ENCODE measurements at regions not wholly inside any gene's neighbourhood (a gene's known extent, or its start where the extent isn't known, plus 50 kb on each side); places are given as distances from the start of the nearest gene placed in this dataset.

DNA sequence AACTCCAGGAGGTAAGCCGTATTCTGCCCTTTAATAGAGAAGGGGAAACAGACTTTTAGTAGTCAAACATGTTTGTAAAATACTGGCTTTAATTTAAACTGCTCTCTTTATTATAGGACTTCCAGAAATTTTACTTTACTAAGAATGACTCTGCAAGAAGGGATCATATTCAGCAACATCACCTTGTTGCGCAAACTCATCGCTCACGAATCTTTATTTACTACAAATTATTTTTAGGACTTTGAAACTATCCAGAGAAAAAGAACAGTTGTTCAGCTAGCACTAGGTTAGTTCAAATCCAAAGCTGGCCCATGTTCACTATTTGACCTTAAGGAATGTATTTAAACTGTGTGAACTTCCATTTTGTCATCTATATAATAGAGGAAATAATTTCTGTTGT, 498.3 kb upstream of the TENM4 start:
- ChIA-PET CTCF (ENCODE audit: partially characterized antibody) (interaction anchor here (1.0 kb wide), 1 partner anchor 9 kb away, joined by 3 read pairs; no protein-coding TSS in a partner anchor), POLR2A (ENCODE audit: partially characterized antibody) (no interaction called here)
- no peak overlapping the region for H2BK15ac ChIP-seq (ENCODE audit: low read length)
- H3K4me1 ChIP-seq (replicated peaks in 1 of 4; ENCODE audit: control insufficient read depth in 3 of 4, insufficient read depth in 4 of 4, low read length in 3 of 4): peaks cover 0 to 5% (median 1%) of the 10 kb centered on the region in 4 experiments; a peak in 2 of 7 replicates
- H2BK20ac ChIP-seq (ENCODE audit: low read length): no peak overlapping the region
- no peaks in the 10 kb centered on the region for H3K9me3 ChIP-seq (ENCODE audit: insufficient read depth in 2 of 2, low read depth in 1 of 2, low read length in 1 of 2)
- no peak overlapping the region for H2AFZ ChIP-seq (ENCODE audit: low read length)
- no peak overlapping the region for H3K27ac ChIP-seq (ENCODE audit: low read depth, low read length)
- no peak overlapping the region for H3K23ac ChIP-seq (ENCODE audit: insufficient read length)
- no peak overlapping the region for H3K14ac ChIP-seq (ENCODE audit: insufficient read length)
- no peak overlapping the region for H2BK120ac ChIP-seq (replicated peaks; ENCODE audit: low read depth, low read length)
- no peak overlapping the region for H3K56ac ChIP-seq (replicated peaks; ENCODE audit: insufficient read length, low read depth, low read length)
- H3K36me3 ChIP-seq (ENCODE audit: control insufficient read depth in 2 of 4, insufficient read depth in 4 of 4, low read length in 3 of 4): no peaks in the 10 kb centered on the region
- H2BK5ac ChIP-seq (ENCODE audit: low read depth, low read length): no peak overlapping the region
- no peak overlapping the region for H3K4ac ChIP-seq (replicated peaks; ENCODE audit: insufficient read length, low read depth, low read length)
- DNase-seq (ENCODE audit: low read depth in 1 of 2, low spot score in 2 of 2) (no peak), FAIRE-seq (no peak)
- H4K91ac ChIP-seq (replicated peaks; ENCODE audit: insufficient read length, low read length): no peak overlapping the region
- H3K18ac ChIP-seq (ENCODE audit: extremely low read depth, low read length): no peak overlapping the region
- no peak overlapping the region for H3K4me3 ChIP-seq (ENCODE audit: extremely low read depth in 1 of 4, insufficient read depth in 2 of 4, low read depth in 3 of 4, low read length in 4 of 4)
- no peaks in the 10 kb centered on the region for H3K27me3 ChIP-seq (replicated peaks in 1 of 4; ENCODE audit: control insufficient read depth in 3 of 4, extremely low read depth in 1 of 4, insufficient read depth in 3 of 4, low read length in 3 of 4)
- no peak overlapping the region for H3K9ac ChIP-seq (replicated peaks in 1 of 4; ENCODE audit: extremely low read depth in 1 of 4, low read depth in 3 of 4, low read length in 3 of 4)
- H3K79me1 ChIP-seq (ENCODE audit: low read depth, low read length): no peaks in the 10 kb centered on the region
- TF ChIP-seq GABPA (IDR thresholded peaks at IDR 0.05; ENCODE audit: borderline replicate concordance, insufficient read depth, low read length) (no peak), BCL11A (IDR thresholded peaks at IDR 0.05; ENCODE audit: low read depth in 2 of 2, low read length in 2 of 2) (no peak), TAF7 (optimal IDR thresholded peaks at IDR 0.05; ENCODE audit: borderline replicate concordance, low read depth, low read length) (no peak), POU5F1 (IDR thresholded peaks at IDR 0.05; ENCODE audit: low read depth, low read length) (no peak), CEBPB (IDR thresholded peaks at IDR 0.05; ENCODE audit: low read depth, low read length) (peak; percentile 18; the same call in 1 of the 2 replicates), RAD21 (IDR thresholded peaks at IDR 0.05 in 1 of 2, conservative IDR thresholded peaks at IDR 0.05 in 1 of 2; ENCODE audit: low read depth in 2 of 2, low read length in 2 of 2) (no peak), GTF2F1 (IDR thresholded peaks at IDR 0.05; ENCODE audit: borderline replicate concordance, low read depth, low read length) (no peak), SIRT6 (IDR thresholded peaks at IDR 0.05; ENCODE audit: low read length) (no peak)
- H4K20me1 ChIP-seq (replicated peaks in 1 of 2; ENCODE audit: control insufficient read depth in 1 of 2, insufficient read depth in 2 of 2, low read length in 2 of 2): no peaks in the 10 kb centered on the region
- H2BK12ac ChIP-seq (ENCODE audit: low read depth, low read length): no peak overlapping the region
- no peak overlapping the region for H4K8ac ChIP-seq (ENCODE audit: extremely low read depth, insufficient read depth, low read length)
- H4K5ac ChIP-seq (ENCODE audit: insufficient read length, low read depth, low read length): no peak overlapping the region
- no peak overlapping the region for H2AK5ac ChIP-seq (ENCODE audit: low read depth, low read length)
- no peaks in the 10 kb centered on the region for H3K79me2 ChIP-seq (ENCODE audit: control insufficient read depth in 1 of 2, insufficient read depth in 2 of 2, low read length in 2 of 2)
- no peaks in the 10 kb centered on the region; the same call in 1 of the 2 replicates for H3K23me2 ChIP-seq (ENCODE audit: low read depth, low read length)
- 88% methylated on average over 4 of the region's 4 CpGs; no CpG with 5 or more reads in 1 of the 2 experiments for WGBS, 2 experiments (ENCODE audit: extremely low coverage in 1 of 2, insufficient coverage in 1 of 2, insufficient read length in 1 of 2, insufficient replicate concordance in 2 of 2, low coverage in 1 of 2, low lambda C conversion rate in 2 of 2, missing lambda C conversion rate in 1 of 2)
- no peak overlapping the region for H3K4me2 ChIP-seq (ENCODE audit: insufficient read depth in 1 of 2, low read depth in 2 of 2, low read length in 2 of 2)

All from H1 (cell line).